Neural progenitor cell (in vitro differentiated cells): ENCODE measurements at regions not wholly inside any gene's neighbourhood (a gene's known extent, or its start where the extent isn't known, plus 50 kb on each side); places are given as distances from the start of the nearest gene placed in this dataset.

Experiments used
- CTCF ChIP-seq: fragments of 200-600 bp; sonication (generic); IDR thresholded peaks from 2 replicates; pipeline ENCODE4 v1.5.1; 2017; ENCODE audit warnings: antibody characterized with exemption, mild to moderate bottlenecking
- EZH2 ChIP-seq: fragments of 200-600 bp; sonication (generic); IDR thresholded peaks from 2 replicates; pipeline ENCODE4 v1.6.1; 2017; ENCODE audit warnings: antibody characterized with exemption, mild to moderate bottlenecking, moderate library complexity
- EZH2phosphoT487 ChIP-seq: fragments of 200-600 bp; sonication (generic); IDR thresholded peaks from 2 replicates; pipeline ENCODE4 v1.6.1; 2017; ENCODE audit warnings: antibody characterized with exemption

- TF ChIP-seq CTCF (no peak), EZH2 (no peak), EZH2phosphoT487 (no peak)
These were observed 1458.4 kb upstream of the CADM2 start for GRCh38 chr3:83500422-83500821.
